ENCODE measurements at regions not wholly inside any gene's neighbourhood (a gene's known extent, or its start where the extent isn't known, plus 50 kb on each side); places are given as distances from the start of the nearest gene placed in this dataset.

- H3K27ac ChIP-seq (ENCODE audit: insufficient read depth, low read depth, low read length) = no peak overlapping the region
- no peak overlapping the region for H2AFZ ChIP-seq (ENCODE audit: low read depth, low read length)
- H3K9ac ChIP-seq (replicated peaks; ENCODE audit: extremely low read depth, insufficient read depth, low read length) = no peak overlapping the region
- dilution Hi-C loops (cut with MboI; ENCODE audit: extremely low pct_ligation_motif_present, low sequenced_read_pairs) = no loop called here
- intact Hi-C loops (cut with micrococcal nuclease) = no loop called here
- TF ChIP-seq JUN (IDR thresholded peaks at IDR 0.05; ENCODE audit: borderline replicate concordance, insufficient read depth, insufficient read length, low read depth) = no peak
- TF ChIP-seq FOS (IDR thresholded peaks at IDR 0.05; ENCODE audit: borderline replicate concordance, insufficient read depth, low read length) = no peak
- TF ChIP-seq POLR2AphosphoS5 (IDR thresholded peaks at IDR 0.05; ENCODE audit: insufficient read depth, low read depth, low read length) = no peak
- TF ChIP-seq MAX (IDR thresholded peaks at IDR 0.05; ENCODE audit: insufficient read depth, insufficient read length) = no peak
- no peak for TF ChIP-seq EZH2 (IDR thresholded peaks at IDR 0.05; ENCODE audit: borderline replicate concordance, low read depth, low read length, severe bottlenecking)
- no peak for TF ChIP-seq POLR2A (IDR thresholded peaks at IDR 0.05; ENCODE audit: low read depth, low read length)
- H3K9me1 ChIP-seq (replicated peaks; ENCODE audit: control insufficient read depth, extremely low read depth, insufficient read depth, low read length) = no peaks in the 10 kb centered on the region
- H3K79me2 ChIP-seq (ENCODE audit: control insufficient read depth, insufficient read depth, low read length) = no peaks in the 10 kb centered on the region
- DNase-seq (ENCODE audit: low read depth, low spot score) (no peak), FAIRE-seq (no peak)
- CTCF ChIA-PET = interaction anchor here (1.9 kb wide), 1 partner anchor 12 kb away, joined by 5 read pairs; no protein-coding TSS in a partner anchor
- no TSS peak for BruUV-seq (replicated peaks)
- no peak overlapping the region for H3K4me3 ChIP-seq (replicated peaks in 1 of 3; ENCODE audit: insufficient read depth in 1 of 3, low read depth in 1 of 3, low read length in 3 of 3)
- H3K4me1 ChIP-seq (ENCODE audit: control insufficient read depth, extremely low read depth, insufficient read depth, low read length) = no peaks in the 10 kb centered on the region
- H3K9me3 ChIP-seq (replicated peaks; ENCODE audit: control insufficient read depth, insufficient read depth, low read length) = no peaks in the 10 kb centered on the region
- POLR2A ChIA-PET = no interaction called here
- H4K20me1 ChIP-seq (replicated peaks; ENCODE audit: control insufficient read depth, extremely low read depth, insufficient read depth, low read length) = no peaks in the 10 kb centered on the region
- H3K36me3 ChIP-seq (ENCODE audit: control insufficient read depth in 2 of 2, extremely low read depth in 1 of 2, insufficient read depth in 2 of 2, low read length in 2 of 2) = no peaks in the 10 kb centered on the region
- no peaks in the 10 kb centered on the region for H3K27me3 ChIP-seq (ENCODE audit: control insufficient read depth in 2 of 2, insufficient read depth in 2 of 2, low read length in 2 of 2)
- no peak overlapping the region for H3K4me2 ChIP-seq (ENCODE audit: insufficient read depth, low read length)
These were observed 230.4 kb downstream of the MEIS1 start for GRCh38 chr2:66665124-66665984.

GRCh38 chr2:66667301-66667700 is 232.4 kb downstream of the MEIS1 start:
- no peaks in the 10 kb centered on the region for H3K27me3 ChIP-seq (ENCODE audit: control insufficient read depth in 2 of 2, insufficient read depth in 2 of 2, low read length in 2 of 2)
- H3K27ac ChIP-seq (ENCODE audit: insufficient read depth, low read depth, low read length) = no peak overlapping the region
- H3K9ac ChIP-seq (replicated peaks; ENCODE audit: extremely low read depth, insufficient read depth, low read length) = no peak overlapping the region
- TF ChIP-seq FOS (IDR thresholded peaks at IDR 0.05; ENCODE audit: borderline replicate concordance, insufficient read depth, low read length) (no peak), EZH2 (IDR thresholded peaks at IDR 0.05; ENCODE audit: borderline replicate concordance, low read depth, low read length, severe bottlenecking) (no peak), GATA2 (IDR thresholded peaks at IDR 0.05; ENCODE audit: insufficient read depth, insufficient read length, low read depth, low read length) (no peak), POLR2AphosphoS5 (IDR thresholded peaks at IDR 0.05; ENCODE audit: insufficient read depth, low read depth, low read length) (no peak), CTCF (IDR thresholded peaks at IDR 0.05; ENCODE audit: extremely low read depth in 1 of 2, insufficient read depth in 1 of 2, low read depth in 1 of 2, low read length in 2 of 2) (no peak), MAX (IDR thresholded peaks at IDR 0.05; ENCODE audit: insufficient read depth, insufficient read length) (no peak), JUN (IDR thresholded peaks at IDR 0.05; ENCODE audit: borderline replicate concordance, insufficient read depth, insufficient read length, low read depth) (no peak), MYC (IDR thresholded peaks at IDR 0.05; ENCODE audit: low read depth, low read length) (no peak), POLR2A (IDR thresholded peaks at IDR 0.05; ENCODE audit: low read depth, low read length) (no peak)
- H3K4me2 ChIP-seq (ENCODE audit: insufficient read depth, low read length) = no peak overlapping the region
- no peaks in the 10 kb centered on the region for H3K79me2 ChIP-seq (ENCODE audit: control insufficient read depth, insufficient read depth, low read length)
- no peaks in the 10 kb centered on the region for H3K9me3 ChIP-seq (replicated peaks; ENCODE audit: control insufficient read depth, insufficient read depth, low read length)
- CTCF ChIA-PET = no interaction called here
- H4K20me1 ChIP-seq (replicated peaks; ENCODE audit: control insufficient read depth, extremely low read depth, insufficient read depth, low read length) = no peaks in the 10 kb centered on the region
- intact Hi-C loops (cut with micrococcal nuclease) = no loop called here
- no peaks in the 10 kb centered on the region for H3K9me1 ChIP-seq (replicated peaks; ENCODE audit: control insufficient read depth, extremely low read depth, insufficient read depth, low read length)
- BruUV-seq (replicated peaks) = no TSS peak
- POLR2A ChIA-PET = no interaction called here
- dilution Hi-C loops (cut with MboI; ENCODE audit: extremely low pct_ligation_motif_present, low sequenced_read_pairs) = no loop called here
- H3K36me3 ChIP-seq (ENCODE audit: control insufficient read depth in 2 of 2, extremely low read depth in 1 of 2, insufficient read depth in 2 of 2, low read length in 2 of 2) = no peaks in the 10 kb centered on the region
- H2AFZ ChIP-seq (ENCODE audit: low read depth, low read length) = no peak overlapping the region
- no peak overlapping the region for H3K4me3 ChIP-seq (replicated peaks in 1 of 3; ENCODE audit: insufficient read depth in 1 of 3, low read depth in 1 of 3, low read length in 3 of 3)
- DNase-seq (ENCODE audit: low read depth, low spot score) = no peak
- FAIRE-seq = no peak
- no peaks in the 10 kb centered on the region for H3K4me1 ChIP-seq (ENCODE audit: control insufficient read depth, extremely low read depth, insufficient read depth, low read length)

Data from endothelial cell of umbilical vein (primary cell).